B cell (primary cell): ENCODE measurements at regions not wholly inside any gene's neighbourhood (a gene's known extent, or its start where the extent isn't known, plus 50 kb on each side); places are given as distances from the start of the nearest gene placed in this dataset.

Experiments used
- EZH2 ChIP-seq: IDR thresholded peaks from 2 replicates; pipeline ENCODE4 v1.6.1; 2012; ENCODE audit warnings: borderline replicate concordance, low read depth, mild to moderate bottlenecking, moderate library complexity, low read length; ENCODE audit not compliant: insufficient read depth, poor library complexity, severe bottlenecking
- TF ChIP-seq, protein P1 (sequence below): fragments of 200-600 bp; IDR thresholded peaks from one replicate; pipeline ENCODE4 v1.8.0; 2022; ENCODE audit warnings: antibody characterized with exemption, mild to moderate bottlenecking

DNA sequence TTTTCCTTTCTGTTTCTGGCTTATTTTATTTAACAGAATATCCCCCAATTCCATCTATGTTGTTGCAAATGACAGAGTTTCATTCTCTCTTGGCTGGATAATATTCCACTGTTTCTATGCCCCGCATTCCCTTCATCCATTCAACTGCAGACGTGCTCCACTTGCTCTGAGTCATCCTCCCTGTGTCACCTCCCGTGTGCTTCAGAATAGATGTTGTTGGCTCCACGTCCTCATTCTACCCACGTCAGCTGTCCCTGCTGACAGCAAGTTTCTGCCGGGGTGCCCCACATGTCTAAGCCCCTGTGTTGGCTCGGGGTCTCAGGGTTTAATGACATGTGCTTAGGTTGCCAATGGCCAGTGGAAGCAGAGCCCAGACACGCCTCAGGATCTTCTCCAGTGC lies 1041.0 kb downstream of the UQCRFS1 start:
- TF ChIP-seq, protein P1, sequence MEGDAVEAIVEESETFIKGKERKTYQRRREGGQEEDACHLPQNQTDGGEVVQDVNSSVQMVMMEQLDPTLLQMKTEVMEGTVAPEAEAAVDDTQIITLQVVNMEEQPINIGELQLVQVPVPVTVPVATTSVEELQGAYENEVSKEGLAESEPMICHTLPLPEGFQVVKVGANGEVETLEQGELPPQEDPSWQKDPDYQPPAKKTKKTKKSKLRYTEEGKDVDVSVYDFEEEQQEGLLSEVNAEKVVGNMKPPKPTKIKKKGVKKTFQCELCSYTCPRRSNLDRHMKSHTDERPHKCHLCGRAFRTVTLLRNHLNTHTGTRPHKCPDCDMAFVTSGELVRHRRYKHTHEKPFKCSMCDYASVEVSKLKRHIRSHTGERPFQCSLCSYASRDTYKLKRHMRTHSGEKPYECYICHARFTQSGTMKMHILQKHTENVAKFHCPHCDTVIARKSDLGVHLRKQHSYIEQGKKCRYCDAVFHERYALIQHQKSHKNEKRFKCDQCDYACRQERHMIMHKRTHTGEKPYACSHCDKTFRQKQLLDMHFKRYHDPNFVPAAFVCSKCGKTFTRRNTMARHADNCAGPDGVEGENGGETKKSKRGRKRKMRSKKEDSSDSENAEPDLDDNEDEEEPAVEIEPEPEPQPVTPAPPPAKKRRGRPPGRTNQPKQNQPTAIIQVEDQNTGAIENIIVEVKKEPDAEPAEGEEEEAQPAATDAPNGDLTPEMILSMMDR: no peak
- TF ChIP-seq EZH2: no peak
